Naive thymus-derived CD4-positive, alpha-beta T cell (primary cell): ENCODE measurements at regions not wholly inside any gene's neighbourhood (a gene's known extent, or its start where the extent isn't known, plus 50 kb on each side); places are given as distances from the start of the nearest gene placed in this dataset.

Experiments
- ATAC-seq: fragments of 150-1000 bp; cut with Tn5 transposase; 2 replicates; pipeline ENCODE4 v1.10.0; 2021; ENCODE audit warnings: mild to moderate bottlenecking, moderate library complexity
- CTCF ChIA-PET: fragments of 350-600 bp; sonication (Branson Sonifier 250); formaldehyde crosslinking; loops from one replicate; lab custom pipeline; 2021; ENCODE audit warnings: antibody characterized with exemption; lab: Charles Lee
- POLR2A ChIA-PET: fragments of 350-600 bp; sonication (Branson Sonifier 250); formaldehyde crosslinking; loops from one replicate; lab custom pipeline; 2021; ENCODE audit warnings: antibody characterized with exemption, inconsistent platforms; lab: Charles Lee
- DNase-seq, 9 donors: peaks; one replicate each; pipeline versions ENCODE4 v3.0.0 to v3.0.0-alpha.2; 2020 to 2022; ENCODE audit warnings: mixed read lengths in 1 of 9
- H3K27ac ChIP-seq: one replicate; pipeline ENCODE4 v1.7.0; 2013; ENCODE audit warnings: mild to moderate bottlenecking, low read depth, low read length, moderate library complexity
- H3K27me3 ChIP-seq, 2 donors: one replicate each; pipeline ENCODE4 v1.7.0; 2013; ENCODE audit warnings: low read length in 2 of 2, mild to moderate bottlenecking in 2 of 2, moderate library complexity in 2 of 2; ENCODE audit not compliant: control insufficient read depth in 2 of 2, insufficient read depth in 2 of 2
- H3K36me3 ChIP-seq, 3 experiments: 1 replicate in 2 of 3; 2 replicates in 1 of 3; pipeline ENCODE4 v1.7.0; 2013; ENCODE audit warnings: low read length in 3 of 3, mild to moderate bottlenecking in 3 of 3, moderate library complexity in 1 of 3; ENCODE audit not compliant: insufficient read depth in 3 of 3, control insufficient read depth in 2 of 3
- H3K4me1 ChIP-seq, 2 donors: one replicate each; pipeline ENCODE4 v1.7.0; 2013; ENCODE audit warnings: low read length in 2 of 2, mild to moderate bottlenecking in 2 of 2, moderate library complexity in 1 of 2; ENCODE audit not compliant: control insufficient read depth in 2 of 2, insufficient read depth in 2 of 2
- H3K4me3 ChIP-seq: 2 replicates; pipeline ENCODE4 v1.7.0; 2013; ENCODE audit warnings: mild to moderate bottlenecking, low read length
- H3K9me3 ChIP-seq, 3 experiments: 1 replicate in 2 of 3; 2 replicates in 1 of 3; pipeline ENCODE4 v1.7.0; 2013; ENCODE audit warnings: low read length in 3 of 3; ENCODE audit not compliant: control insufficient read depth in 2 of 3
- H3K27ac Mint-ChIP-seq, 9 donors: one replicate each; pipeline ENCODE4 v1.8.0; 2020 to 2022; ENCODE audit warnings: mixed read lengths in 9 of 9, mild to moderate bottlenecking in 8 of 9, moderate library complexity in 5 of 9, inconsistent platforms in 2 of 9
- H3K27me3 Mint-ChIP-seq, 5 donors: one replicate each; pipeline ENCODE4 v1.8.0; 2021 to 2022; ENCODE audit warnings: mixed read lengths in 5 of 5, mild to moderate bottlenecking in 1 of 5
- H3K36me3 Mint-ChIP-seq, 5 donors: one replicate each; pipeline ENCODE4 v1.8.0; 2020 to 2022; ENCODE audit warnings: mixed read lengths in 5 of 5, mild to moderate bottlenecking in 3 of 5, inconsistent platforms in 1 of 5
- H3K4me1 Mint-ChIP-seq, 7 donors: one replicate each; pipeline ENCODE4 v1.8.0; 2020 to 2022; ENCODE audit warnings: mixed read lengths in 7 of 7, mild to moderate bottlenecking in 3 of 7, inconsistent platforms in 1 of 7
- H3K4me3 Mint-ChIP-seq, 10 donors: one replicate each; pipeline ENCODE4 v1.8.0; 2020 to 2022; ENCODE audit warnings: mild to moderate bottlenecking in 10 of 10, mixed read lengths in 10 of 10, moderate library complexity in 6 of 10, inconsistent platforms in 2 of 10
- H3K9me3 Mint-ChIP-seq, 11 donors: one replicate each; pipeline ENCODE4 v1.8.0; 2020 to 2022; ENCODE audit warnings: mixed read lengths in 11 of 11, mild to moderate bottlenecking in 4 of 11, inconsistent platforms in 1 of 11, moderate library complexity in 1 of 11
- intact Hi-C, 2 donors: fragments of 100-400 bp; cut with micrococcal nuclease; formaldehyde crosslinking; loops; one replicate each; pipeline ENCODE4 v1.15.1; 2023

- no peak overlapping the region for H3K4me3 ChIP-seq
- intact Hi-C loops, result no loop called here
- no peaks in the 10 kb centered on the region for H3K27me3 Mint-ChIP-seq
- H3K27ac Mint-ChIP-seq, result no peak overlapping the region
- H3K27ac ChIP-seq, result no peak overlapping the region
- CTCF ChIA-PET, result no interaction called here
- peaks cover 0 to 14% (median 3%) of the 10 kb centered on the region in 11 donors for H3K9me3 Mint-ChIP-seq
- H3K4me3 Mint-ChIP-seq, result no peak overlapping the region
- ATAC-seq (no peak), DNase-seq (no peak)
- H3K9me3 ChIP-seq, result no peaks in the 10 kb centered on the region
- no peaks in the 10 kb centered on the region for H3K4me1 ChIP-seq
- POLR2A ChIA-PET, result no interaction called here
- no peaks in the 10 kb centered on the region for H3K27me3 ChIP-seq
- H3K4me1 Mint-ChIP-seq, result no peaks in the 10 kb centered on the region
- H3K36me3 Mint-ChIP-seq, result no peaks in the 10 kb centered on the region
- no peaks in the 10 kb centered on the region for H3K36me3 ChIP-seq
Observed at GRCh38 chr17:70265471-70265870, 96.1 kb downstream of the KCNJ2 start.

- DNase-seq, result no peak
- no peak overlapping the region for H3K27ac ChIP-seq
- H3K4me3 Mint-ChIP-seq, result no peak overlapping the region
- H3K4me3 ChIP-seq, result no peak overlapping the region
- H3K36me3 ChIP-seq, result no peaks in the 10 kb centered on the region
- H3K36me3 Mint-ChIP-seq, result no peaks in the 10 kb centered on the region
- H3K9me3 ChIP-seq, result no peaks in the 10 kb centered on the region
- ATAC-seq, result no peak
- intact Hi-C loops, result no loop called here
- no peaks in the 10 kb centered on the region for H3K4me1 ChIP-seq
- CTCF ChIA-PET, result no interaction called here
- H3K27me3 ChIP-seq, result no peaks in the 10 kb centered on the region
- no peak overlapping the region for H3K27ac Mint-ChIP-seq
- POLR2A ChIA-PET, result no interaction called here
- H3K9me3 Mint-ChIP-seq, result peaks cover 0 to 5% (median 0%) of the 10 kb centered on the region in 11 donors
- H3K4me1 Mint-ChIP-seq, result no peaks in the 10 kb centered on the region
- no peaks in the 10 kb centered on the region for H3K27me3 Mint-ChIP-seq
Observed at GRCh38 chr17:70266394-70266793, 97.1 kb downstream of the KCNJ2 start.

- H3K36me3 Mint-ChIP-seq, result no peaks in the 10 kb centered on the region
- Histone ChIP-seq H3K4me1 (no peaks in the 10 kb centered on the region), H3K9me3 (no peaks in the 10 kb centered on the region), H3K36me3 (no peaks in the 10 kb centered on the region), H3K27ac (no peak overlapping the region), H3K27me3 (no peaks in the 10 kb centered on the region), H3K4me3 (no peak overlapping the region)
- H3K4me3 Mint-ChIP-seq, result no peak overlapping the region
- ATAC-seq, result no peak
- no peak for DNase-seq
- no peaks in the 10 kb centered on the region for H3K27me3 Mint-ChIP-seq
- no peaks in the 10 kb centered on the region for H3K4me1 Mint-ChIP-seq
- peaks cover 0 to 5% (median 0%) of the 10 kb centered on the region in 11 donors for H3K9me3 Mint-ChIP-seq
- H3K27ac Mint-ChIP-seq, result no peak overlapping the region
- intact Hi-C loops, result no loop called here
- ChIA-PET CTCF (no interaction called here), POLR2A (no interaction called here)
Observed at GRCh38 chr17:70268383-70268782, 99.1 kb downstream of the KCNJ2 start.

GRCh38 chr17:70270554-70270953 is 101.2 kb downstream of the KCNJ2 start:
- no peaks in the 10 kb centered on the region for H3K36me3 Mint-ChIP-seq
- no peaks in the 10 kb centered on the region for H3K27me3 Mint-ChIP-seq
- CTCF ChIA-PET, result no interaction called here

GRCh38 chr17:70271200-70271599 is 101.9 kb downstream of the KCNJ2 start:
- H3K27ac Mint-ChIP-seq, result no peak overlapping the region
- peaks cover 0 to 3% (median 0%) of the 10 kb centered on the region in 11 donors for H3K9me3 Mint-ChIP-seq
- intact Hi-C loops, result no loop called here
- no peaks in the 10 kb centered on the region for H3K4me1 Mint-ChIP-seq
- H3K27me3 Mint-ChIP-seq, result no peaks in the 10 kb centered on the region
- Histone ChIP-seq H3K36me3 (no peaks in the 10 kb centered on the region), H3K4me3 (no peak overlapping the region), H3K9me3 (no peaks in the 10 kb centered on the region), H3K27ac (no peak overlapping the region), H3K4me1 (no peaks in the 10 kb centered on the region), H3K27me3 (no peaks in the 10 kb centered on the region)
- no peaks in the 10 kb centered on the region for H3K36me3 Mint-ChIP-seq
- ATAC-seq (no peak), DNase-seq (no peak)
- H3K4me3 Mint-ChIP-seq, result no peak overlapping the region
- CTCF ChIA-PET, result no interaction called here
- POLR2A ChIA-PET, result no interaction called here

More at GRCh38 chr17:70270554-70270953, 101.2 kb downstream of the KCNJ2 start:
- Mint-ChIP-seq H3K4me3 (no peak overlapping the region), H3K9me3 (peaks cover 0 to 3% (median 0%) of the 10 kb centered on the region in 11 donors), H3K4me1 (no peaks in the 10 kb centered on the region), H3K27ac (no peak overlapping the region)
- intact Hi-C loops, result no loop called here
- H3K36me3 ChIP-seq, result no peaks in the 10 kb centered on the region
- no peaks in the 10 kb centered on the region for H3K9me3 ChIP-seq
- no peak overlapping the region for H3K27ac ChIP-seq
- DNase-seq (no peak), ATAC-seq (no peak)
- H3K4me3 ChIP-seq, result no peak overlapping the region
- no peaks in the 10 kb centered on the region for H3K27me3 ChIP-seq
- H3K4me1 ChIP-seq, result no peaks in the 10 kb centered on the region
- POLR2A ChIA-PET, result no interaction called here

GRCh38 chr17:70271672-70272071 is 102.3 kb downstream of the KCNJ2 start:
- H3K27ac ChIP-seq, result no peak overlapping the region
- H3K9me3 Mint-ChIP-seq, result peaks cover 0 to 3% (median 0%) of the 10 kb centered on the region in 11 donors
- H3K4me3 Mint-ChIP-seq, result no peak overlapping the region
- DNase-seq (no peak), ATAC-seq (no peak)
- no peaks in the 10 kb centered on the region for H3K36me3 ChIP-seq
- no peaks in the 10 kb centered on the region for H3K27me3 ChIP-seq
- no peak overlapping the region for H3K4me3 ChIP-seq
- ChIA-PET CTCF (no interaction called here), POLR2A (no interaction called here)
- H3K36me3 Mint-ChIP-seq, result no peaks in the 10 kb centered on the region
- H3K9me3 ChIP-seq, result no peaks in the 10 kb centered on the region
- no peak overlapping the region for H3K27ac Mint-ChIP-seq
- intact Hi-C loops, result no loop called here
- no peaks in the 10 kb centered on the region for H3K4me1 ChIP-seq
- no peaks in the 10 kb centered on the region for H3K4me1 Mint-ChIP-seq
- H3K27me3 Mint-ChIP-seq, result no peaks in the 10 kb centered on the region

- no peaks in the 10 kb centered on the region for H3K36me3 ChIP-seq
- no peak overlapping the region for H3K27ac ChIP-seq
- H3K36me3 Mint-ChIP-seq, result no peaks in the 10 kb centered on the region
- H3K4me1 ChIP-seq, result no peaks in the 10 kb centered on the region
- ChIA-PET CTCF (no interaction called here), POLR2A (no interaction called here)
- no peak overlapping the region for H3K27ac Mint-ChIP-seq
- ATAC-seq (no peak), DNase-seq (no peak)
- peaks cover 0 to 2% (median 0%) of the 10 kb centered on the region in 11 donors for H3K9me3 Mint-ChIP-seq
- H3K27me3 Mint-ChIP-seq, result peaks cover 0 to 4% (median 0%) of the 10 kb centered on the region in 5 donors
- H3K9me3 ChIP-seq, result no peaks in the 10 kb centered on the region
- no peaks in the 10 kb centered on the region for H3K4me1 Mint-ChIP-seq
- intact Hi-C loops, result no loop called here
- H3K4me3 Mint-ChIP-seq, result no peak overlapping the region
- no peak overlapping the region for H3K4me3 ChIP-seq
- no peaks in the 10 kb centered on the region for H3K27me3 ChIP-seq
Observed at GRCh38 chr17:70274255-70274654, 104.9 kb downstream of the KCNJ2 start.
